Activated CD4-positive, alpha-beta memory T cell treated with anti-CD3 and anti-CD28 coated beads for 36 hours (primary cell): ENCODE measurements at regions not wholly inside any gene's neighbourhood (a gene's known extent, or its start where the extent isn't known, plus 50 kb on each side); places are given as distances from the start of the nearest gene placed in this dataset.
"Not testable (repeated sequence)": the region's sequence is repeated elsewhere in the genome, so short reads cannot be mapped to it uniquely, and the experiment has no call there.

Source experiments
- CTCF ChIA-PET: fragments of 350-600 bp; sonication (Branson Sonifier 250); formaldehyde crosslinking; loops from one replicate; lab custom pipeline; 2021; ENCODE audit warnings: antibody characterized with exemption, inconsistent platforms; lab: Charles Lee
- POLR2A ChIA-PET: fragments of 350-600 bp; sonication (Branson Sonifier 250); formaldehyde crosslinking; loops from one replicate; lab custom pipeline; 2021; ENCODE audit warnings: antibody characterized with exemption; lab: Charles Lee
- DNase-seq: peaks from one replicate; pipeline ENCODE4 v3.0.0-alpha.2; 2020
- H3K27ac Mint-ChIP-seq: one replicate; pipeline ENCODE4 v1.8.0; 2021; ENCODE audit warnings: mixed read lengths
- H3K27me3 Mint-ChIP-seq: one replicate; pipeline ENCODE4 v1.8.0; 2021; ENCODE audit warnings: mixed read lengths
- H3K36me3 Mint-ChIP-seq: one replicate; pipeline ENCODE4 v1.8.0; 2021; ENCODE audit warnings: mixed read lengths
- H3K4me1 Mint-ChIP-seq: one replicate; pipeline ENCODE4 v1.8.0; 2021; ENCODE audit warnings: low read depth, mixed read lengths
- H3K4me3 Mint-ChIP-seq: one replicate; pipeline ENCODE4 v1.8.0; 2021; ENCODE audit warnings: mild to moderate bottlenecking, mixed read lengths
- H3K9me3 Mint-ChIP-seq: one replicate; pipeline ENCODE4 v1.8.0; 2021; ENCODE audit warnings: mixed read lengths
- intact Hi-C: fragments of 100-400 bp; cut with micrococcal nuclease; formaldehyde crosslinking; loops from one replicate; pipeline ENCODE4 v1.15.1; 2023

- no peaks in the 10 kb centered on the region for H3K9me3 Mint-ChIP-seq
- ChIA-PET POLR2A (no interaction called here), CTCF (no interaction called here)
- peaks cover 30% of the 10 kb centered on the region for H3K4me1 Mint-ChIP-seq
- no peaks in the 10 kb centered on the region for H3K36me3 Mint-ChIP-seq
- H3K4me3 Mint-ChIP-seq: peak overlapping the region; percentile 52
- intact Hi-C loops: loop anchor here (2.0 kb wide), 1 partner anchor 36 kb away; no protein-coding TSS in a partner anchor
- H3K27me3 Mint-ChIP-seq: no peaks in the 10 kb centered on the region
- peak; percentile 21 for DNase-seq
- peak overlapping the region; percentile 79 for H3K27ac Mint-ChIP-seq
These were observed 92.2 kb downstream of the CDC7 start for GRCh38 chr1:91592716-91593477.

GRCh38 chr1:91594383-91595055 lies 93.9 kb downstream of the CDC7 start:
- Mint-ChIP-seq H3K9me3 (no peaks in the 10 kb centered on the region), H3K4me1 (peaks cover 30% of the 10 kb centered on the region), H3K4me3 (no peak overlapping the region), H3K36me3 (no peaks in the 10 kb centered on the region), H3K27me3 (no peaks in the 10 kb centered on the region), H3K27ac (no peak overlapping the region)
- ChIA-PET POLR2A (no interaction called here), CTCF (interaction anchor here (0.6 to 1.1 kb wide), 2 partner anchors 30 to 82 kb away, joined by 3 to 5 read pairs; no protein-coding TSS in a partner anchor)
- DNase-seq: no peak
- intact Hi-C loops: no loop called here

DNA sequence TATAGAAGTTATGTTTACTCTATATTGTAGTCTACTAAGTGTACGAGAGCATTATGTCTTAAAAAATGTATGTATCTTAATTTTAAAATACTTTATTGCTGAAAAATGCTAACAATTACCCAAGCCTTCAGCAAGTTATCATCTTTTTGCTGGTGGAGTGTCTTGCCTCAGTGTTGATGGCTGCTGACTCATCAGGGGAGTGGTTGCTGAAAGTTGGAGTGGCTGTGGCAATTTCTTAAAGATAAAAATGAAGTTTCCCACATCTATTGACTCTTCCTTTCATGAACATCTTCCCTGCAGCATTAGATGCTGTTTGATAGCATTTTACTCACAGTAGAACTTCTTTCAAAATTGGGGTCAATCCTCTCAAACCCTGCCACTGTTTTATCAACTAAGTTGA lies 95.8 kb downstream of the CDC7 start:
- H3K9me3 Mint-ChIP-seq: no peaks in the 10 kb centered on the region
- POLR2A ChIA-PET: no interaction called here
- peaks cover 22% of the 10 kb centered on the region for H3K4me1 Mint-ChIP-seq
- DNase-seq: peak; percentile 20
- CTCF ChIA-PET: no interaction called here
- H3K36me3 Mint-ChIP-seq: no peaks in the 10 kb centered on the region
- H3K4me3 Mint-ChIP-seq: no peak overlapping the region
- H3K27ac Mint-ChIP-seq: no peak overlapping the region
- H3K27me3 Mint-ChIP-seq: no peaks in the 10 kb centered on the region
- intact Hi-C loops: no loop called here

- ChIA-PET POLR2A (no interaction called here), CTCF (no interaction called here)
- H3K4me1 Mint-ChIP-seq: peaks cover 15% of the 10 kb centered on the region
- H3K36me3 Mint-ChIP-seq: no peaks in the 10 kb centered on the region
- H3K27me3 Mint-ChIP-seq: no peaks in the 10 kb centered on the region
- intact Hi-C loops: no loop called here
- DNase-seq: no peak
- H3K4me3 Mint-ChIP-seq: no peak overlapping the region
- no peak overlapping the region for H3K27ac Mint-ChIP-seq
- no peaks in the 10 kb centered on the region for H3K9me3 Mint-ChIP-seq
These were observed 96.6 kb downstream of the CDC7 start for GRCh38 chr1:91597215-91597614.

DNA sequence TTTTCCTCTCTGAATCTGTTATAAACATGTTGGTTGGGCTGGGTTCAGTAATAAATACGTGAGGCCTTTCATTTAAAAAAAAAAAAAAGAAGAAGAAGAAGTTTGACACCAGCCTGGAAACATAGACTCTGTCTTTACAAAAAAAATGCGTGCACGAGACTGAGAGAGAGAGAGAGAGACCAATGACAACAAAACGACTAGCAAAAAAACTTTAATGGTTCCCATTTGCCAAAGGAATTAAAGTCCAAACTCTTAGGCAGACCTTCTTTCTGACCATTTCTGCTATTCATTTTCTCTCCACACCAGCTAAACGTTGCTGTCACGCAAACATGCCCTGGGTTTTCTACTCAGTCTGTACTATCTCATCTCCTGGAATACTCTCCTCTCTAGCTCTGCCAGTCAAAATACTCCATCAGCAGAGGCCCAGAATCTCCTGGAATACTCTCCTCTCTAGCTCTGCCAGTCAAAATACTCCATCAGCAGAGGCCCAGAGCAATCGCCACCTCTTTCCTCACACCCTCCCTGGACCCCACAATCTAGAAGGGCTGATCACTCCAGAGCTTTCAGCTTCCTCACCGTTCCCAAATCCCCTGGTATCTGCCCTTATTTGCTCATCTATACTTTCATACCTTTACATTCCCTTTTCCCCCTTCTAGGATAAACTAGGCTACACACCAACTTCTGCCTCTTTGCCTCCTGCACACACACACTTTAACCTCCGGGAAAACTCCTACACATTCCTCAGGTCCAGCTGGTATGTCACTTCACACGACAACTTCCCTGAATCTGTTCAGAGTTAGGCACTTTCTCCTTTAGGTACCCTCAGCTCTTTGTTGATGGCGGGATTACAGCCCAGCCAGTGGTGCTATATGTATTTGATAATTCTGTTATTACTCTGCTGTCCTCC lies 100.0 kb downstream of the CDC7 start:
- ChIA-PET CTCF (no interaction called here), POLR2A (no interaction called here)
- no peaks in the 10 kb centered on the region for H3K9me3 Mint-ChIP-seq
- peaks cover 12% of the 10 kb centered on the region for H3K4me1 Mint-ChIP-seq
- H3K27ac Mint-ChIP-seq: no peak overlapping the region
- no peak overlapping the region for H3K4me3 Mint-ChIP-seq
- no peaks in the 10 kb centered on the region for H3K27me3 Mint-ChIP-seq
- no peak for DNase-seq
- H3K36me3 Mint-ChIP-seq: no peaks in the 10 kb centered on the region
- intact Hi-C loops: no loop called here

DNA sequence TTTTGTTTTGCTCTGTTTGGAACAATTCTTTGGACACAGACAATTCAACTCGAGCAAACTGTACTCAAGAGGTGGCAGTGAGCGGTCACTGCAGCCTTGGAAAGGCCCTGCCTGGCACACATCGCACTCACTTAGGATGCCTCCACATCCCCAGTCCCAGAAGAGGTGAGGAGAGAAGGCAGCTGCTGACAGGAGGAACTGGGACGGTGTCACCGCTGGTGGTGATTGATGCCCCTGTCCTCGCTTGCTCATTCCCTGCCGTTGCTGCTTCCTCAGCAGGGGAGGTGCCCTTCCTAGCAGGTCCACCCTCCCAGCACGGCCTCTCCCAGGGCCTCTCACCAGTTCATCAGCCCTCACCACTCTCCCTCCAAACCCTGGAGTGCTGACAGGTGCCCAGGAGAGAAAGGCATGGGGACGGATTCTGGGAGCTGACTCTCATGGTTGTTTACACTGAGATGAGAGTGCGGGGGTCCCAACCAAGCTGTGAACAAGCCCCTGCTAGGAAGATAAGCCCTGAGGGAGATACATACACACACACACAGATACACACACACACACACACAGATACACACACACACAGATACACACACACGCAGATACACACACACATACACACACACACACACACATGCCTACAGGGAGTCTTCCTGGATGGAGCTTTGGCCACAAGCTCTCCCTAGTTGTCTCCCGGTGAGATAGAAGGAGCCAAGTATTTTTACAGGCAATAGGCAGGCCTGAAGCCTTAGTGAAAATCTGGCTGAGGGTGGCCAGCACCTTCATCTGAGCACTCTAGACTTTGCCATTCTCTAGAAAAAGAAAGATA lies 101.1 kb downstream of the CDC7 start:
- H3K4me3 Mint-ChIP-seq: no peak overlapping the region
- H3K9me3 Mint-ChIP-seq: no peaks in the 10 kb centered on the region
- peaks cover 10% of the 10 kb centered on the region for H3K4me1 Mint-ChIP-seq
- H3K36me3 Mint-ChIP-seq: no peaks in the 10 kb centered on the region
- no peak for DNase-seq
- no peaks in the 10 kb centered on the region for H3K27me3 Mint-ChIP-seq
- ChIA-PET CTCF (no interaction called here), POLR2A (interaction anchor here (0.6 kb wide), 1 partner anchor 33 kb away, joined by 4 read pairs; no protein-coding TSS in a partner anchor)
- no peak overlapping the region for H3K27ac Mint-ChIP-seq
- intact Hi-C loops: no loop called here

- ChIA-PET POLR2A (no interaction called here), CTCF (no interaction called here)
- Mint-ChIP-seq H3K27me3 (no peaks in the 10 kb centered on the region), H3K27ac (no peak overlapping the region), H3K4me1 (peaks cover 7% of the 10 kb centered on the region), H3K4me3 (no peak overlapping the region), H3K36me3 (no peaks in the 10 kb centered on the region), H3K9me3 (no peaks in the 10 kb centered on the region)
- intact Hi-C loops: no loop called here
- peak; percentile 63 for DNase-seq
These were observed 102.8 kb downstream of the CDC7 start for GRCh38 chr1:91603409-91603808.

GRCh38 chr1:91604632-91605031 lies 104.0 kb downstream of the CDC7 start:
- Mint-ChIP-seq H3K27ac (no peak overlapping the region), H3K4me1 (peaks cover 7% of the 10 kb centered on the region), H3K4me3 (no peak overlapping the region), H3K9me3 (no peaks in the 10 kb centered on the region), H3K36me3 (no peaks in the 10 kb centered on the region), H3K27me3 (no peaks in the 10 kb centered on the region)
- ChIA-PET CTCF (no interaction called here), POLR2A (no interaction called here)
- intact Hi-C loops: no loop called here
- DNase-seq: no peak

DNA sequence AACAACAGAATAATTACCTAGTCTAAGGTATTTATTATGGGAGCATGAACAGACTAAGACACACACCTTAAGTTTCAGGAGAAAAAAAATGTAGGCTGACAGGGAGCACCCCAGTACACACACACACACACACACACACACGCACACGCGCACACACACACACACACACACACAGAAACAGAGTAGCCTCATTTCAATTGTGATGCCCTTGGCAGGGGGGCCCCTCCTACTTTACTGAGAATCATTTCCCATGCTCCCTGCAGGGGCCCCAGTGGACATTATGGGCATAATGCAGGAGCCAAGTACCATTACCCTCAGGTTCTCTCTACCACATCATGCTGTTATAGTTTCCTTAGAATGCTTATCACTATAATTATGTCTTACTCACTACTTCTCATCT lies 104.9 kb downstream of the CDC7 start:
- Mint-ChIP-seq H3K27me3 (no peaks in the 10 kb centered on the region), H3K4me3 (no peak overlapping the region), H3K27ac (no peak overlapping the region), H3K4me1 (peaks cover 7% of the 10 kb centered on the region), H3K36me3 (no peaks in the 10 kb centered on the region), H3K9me3 (no peaks in the 10 kb centered on the region)
- intact Hi-C loops: no loop called here
- CTCF ChIA-PET: no interaction called here
- POLR2A ChIA-PET: no interaction called here
- DNase-seq: no peak

DNA sequence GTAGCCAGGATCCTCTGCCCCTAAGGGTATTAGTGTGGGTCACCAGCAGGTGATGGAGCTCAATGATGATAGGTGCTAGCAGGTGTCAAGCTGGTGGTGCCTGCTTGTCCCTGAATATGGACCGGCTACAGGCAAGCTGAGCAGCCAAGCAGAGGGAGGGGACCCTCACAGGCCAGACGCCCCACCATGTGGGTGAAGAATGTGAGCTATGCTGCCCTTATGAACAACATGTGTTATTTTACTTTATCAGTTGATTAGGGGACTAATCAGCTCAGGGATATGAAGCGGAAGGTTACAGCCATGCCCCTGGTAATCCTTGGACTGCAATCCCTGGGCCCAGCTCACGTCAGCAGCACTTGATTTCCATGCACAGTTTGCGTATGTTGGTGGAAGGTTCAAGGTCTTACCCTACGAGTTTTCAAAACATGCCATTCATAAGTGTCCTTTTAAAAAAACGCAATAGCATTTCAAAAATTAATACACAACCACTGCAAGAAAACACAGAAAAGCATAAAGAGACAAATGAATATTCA lies 106.0 kb downstream of the CDC7 start:
- Mint-ChIP-seq H3K36me3 (no peaks in the 10 kb centered on the region), H3K9me3 (no peaks in the 10 kb centered on the region), H3K27me3 (no peaks in the 10 kb centered on the region), H3K27ac (no peak overlapping the region), H3K4me1 (peaks cover 7% of the 10 kb centered on the region), H3K4me3 (no peak overlapping the region)
- POLR2A ChIA-PET: no interaction called here
- no peak for DNase-seq
- CTCF ChIA-PET: no interaction called here
- intact Hi-C loops: no loop called here

DNA sequence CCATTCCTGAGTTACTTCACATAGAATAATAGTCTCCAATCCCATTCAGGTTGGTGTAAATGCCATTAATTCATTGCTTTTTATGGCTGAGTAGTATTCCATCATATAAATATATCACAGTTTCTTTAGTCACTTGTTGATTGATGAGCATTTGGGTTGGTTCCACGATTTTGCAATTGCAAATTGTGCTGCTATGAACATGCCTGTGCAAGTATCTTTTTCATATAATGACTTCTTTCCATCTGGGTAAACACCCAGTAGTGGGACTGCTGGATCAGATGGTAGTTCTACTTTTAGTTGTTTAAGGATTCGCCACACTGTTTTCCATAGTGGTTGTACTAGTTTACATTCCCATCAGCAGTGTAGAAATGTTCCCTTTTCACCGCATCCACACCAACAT lies 107.0 kb downstream of the CDC7 start:
- POLR2A ChIA-PET, DNase-seq, H3K27ac Mint-ChIP-seq, H3K4me3 Mint-ChIP-seq, H3K36me3 Mint-ChIP-seq, H3K9me3 Mint-ChIP-seq, H3K27me3 Mint-ChIP-seq, intact Hi-C loops, H3K4me1 Mint-ChIP-seq: not testable (repeated sequence)
- CTCF ChIA-PET: interaction anchor here (0.6 kb wide), 1 partner anchor 355 kb away, joined by 3 read pairs; no protein-coding TSS in a partner anchor
